ENCODE measurements at regions not wholly inside any gene's neighbourhood (a gene's known extent, or its start where the extent isn't known, plus 50 kb on each side); places are given as distances from the start of the nearest gene placed in this dataset.

DNA sequence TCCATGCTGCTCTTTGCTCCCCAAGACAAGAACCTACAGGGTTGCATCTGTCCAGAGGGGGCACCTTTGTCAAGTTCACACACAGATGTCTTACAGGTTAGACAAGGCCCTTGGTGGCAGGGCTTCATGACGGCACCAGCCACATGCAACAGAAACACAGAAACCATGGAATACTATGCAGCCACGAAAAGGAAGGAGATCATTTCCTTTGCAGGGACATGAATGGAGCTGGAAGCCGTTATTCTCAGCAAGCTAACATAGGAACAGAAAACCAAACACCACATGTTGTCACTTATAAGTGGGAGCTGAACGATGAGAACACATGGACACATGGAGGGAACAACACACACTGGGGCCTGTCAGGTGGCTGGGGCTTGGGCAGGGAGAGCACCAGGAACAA is 85.1 kb upstream of the NDP start:
- H3K4me3 ChIP-seq (ENCODE audit: control extremely low read depth in 1 of 5, extremely low read depth in 1 of 5, insufficient read depth in 1 of 5, low read depth in 2 of 5, low read length in 4 of 5): no peak overlapping the region
- H3K27ac ChIP-seq (ENCODE audit: low read length in 2 of 2): no peak overlapping the region
- no peaks in the 10 kb centered on the region for H3K79me2 ChIP-seq (ENCODE audit: control insufficient read depth, insufficient read depth, low read length)
- TF ChIP-seq, protein P1, sequence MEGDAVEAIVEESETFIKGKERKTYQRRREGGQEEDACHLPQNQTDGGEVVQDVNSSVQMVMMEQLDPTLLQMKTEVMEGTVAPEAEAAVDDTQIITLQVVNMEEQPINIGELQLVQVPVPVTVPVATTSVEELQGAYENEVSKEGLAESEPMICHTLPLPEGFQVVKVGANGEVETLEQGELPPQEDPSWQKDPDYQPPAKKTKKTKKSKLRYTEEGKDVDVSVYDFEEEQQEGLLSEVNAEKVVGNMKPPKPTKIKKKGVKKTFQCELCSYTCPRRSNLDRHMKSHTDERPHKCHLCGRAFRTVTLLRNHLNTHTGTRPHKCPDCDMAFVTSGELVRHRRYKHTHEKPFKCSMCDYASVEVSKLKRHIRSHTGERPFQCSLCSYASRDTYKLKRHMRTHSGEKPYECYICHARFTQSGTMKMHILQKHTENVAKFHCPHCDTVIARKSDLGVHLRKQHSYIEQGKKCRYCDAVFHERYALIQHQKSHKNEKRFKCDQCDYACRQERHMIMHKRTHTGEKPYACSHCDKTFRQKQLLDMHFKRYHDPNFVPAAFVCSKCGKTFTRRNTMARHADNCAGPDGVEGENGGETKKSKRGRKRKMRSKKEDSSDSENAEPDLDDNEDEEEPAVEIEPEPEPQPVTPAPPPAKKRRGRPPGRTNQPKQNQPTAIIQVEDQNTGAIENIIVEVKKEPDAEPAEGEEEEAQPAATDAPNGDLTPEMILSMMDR (IDR thresholded peaks at IDR 0.05): no peak
- TF ChIP-seq EZH2 (IDR thresholded peaks at IDR 0.05; ENCODE audit: borderline replicate concordance, insufficient read depth, low read depth, low read length, poor library complexity, severe bottlenecking): no peak
- no peaks in the 10 kb centered on the region for H4K20me1 ChIP-seq (ENCODE audit: control insufficient read depth, insufficient read depth, low read length, poor library complexity, severe bottlenecking)
- no peak overlapping the region for H2AFZ ChIP-seq (ENCODE audit: insufficient read depth, low read depth, low read length, poor library complexity, severe bottlenecking)
- Mint-ChIP-seq H3K4me3 (no peak overlapping the region), H3K9me3 (ENCODE audit: insufficient read depth) (no peaks in the 10 kb centered on the region), H3K27me3 (peaks cover 4% of the 10 kb centered on the region), H3K27ac (no peak overlapping the region), H3K4me1 (no peaks in the 10 kb centered on the region)
- DNase-seq (no peak), ATAC-seq (ENCODE audit: low read depth) (no peak)
- no peak overlapping the region for H3K9ac ChIP-seq (ENCODE audit: low read length)
- H3K4me2 ChIP-seq (replicated peaks; ENCODE audit: low read depth, low read length, poor library complexity, severe bottlenecking): no peak overlapping the region
- CTCF ChIA-PET: no interaction called here
- H3K36me3 ChIP-seq (replicated peaks in 1 of 2; ENCODE audit: control extremely low read depth in 1 of 2, control insufficient read depth in 1 of 2, extremely low read depth in 1 of 2, insufficient read depth in 2 of 2, low read length in 1 of 2): no peaks in the 10 kb centered on the region
- POLR2A ChIA-PET: no interaction called here
- no peaks in the 10 kb centered on the region for H3K9me3 ChIP-seq (ENCODE audit: control extremely low read depth in 1 of 3, control insufficient read depth in 2 of 3, insufficient read depth in 1 of 3, low read length in 2 of 3)
- intact Hi-C loops (cut with micrococcal nuclease): no loop called here
- WGBS (ENCODE audit: insufficient coverage): 80% methylated on average over 1 of the region's 4 CpGs
- no peaks in the 10 kb centered on the region for H3K27me3 ChIP-seq (replicated peaks in 1 of 4; ENCODE audit: control extremely low read depth in 1 of 4, control insufficient read depth in 3 of 4, insufficient read depth in 4 of 4, low read length in 3 of 4)
- no peaks in the 10 kb centered on the region for H3K4me1 ChIP-seq (ENCODE audit: control insufficient read depth in 2 of 2, insufficient read depth in 2 of 2, low read length in 2 of 2)

DNA sequence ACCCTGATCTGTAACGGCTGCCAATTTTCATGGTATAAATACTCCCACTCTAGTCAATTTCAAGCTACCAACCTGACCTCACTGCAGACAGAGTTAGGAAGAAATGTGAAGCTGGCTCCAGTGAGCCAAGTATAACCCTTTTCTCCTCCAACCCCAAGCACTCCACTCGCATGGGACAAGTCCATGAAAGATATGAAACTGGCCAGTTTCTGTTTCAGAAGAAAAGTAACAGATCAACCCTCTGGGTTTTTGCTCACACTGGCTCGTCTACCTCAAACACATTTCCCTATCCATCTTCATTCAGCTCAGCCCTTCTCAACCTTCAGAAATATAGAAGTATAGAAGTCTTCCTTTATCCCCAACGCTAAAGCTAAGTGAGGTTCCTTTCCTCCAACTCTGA is 82.4 kb upstream of the NDP start:
- Histone ChIP-seq H3K4me2 (replicated peaks; ENCODE audit: low read depth, low read length, poor library complexity, severe bottlenecking) (no peak overlapping the region), H3K27me3 (replicated peaks in 1 of 4; ENCODE audit: control extremely low read depth in 1 of 4, control insufficient read depth in 3 of 4, insufficient read depth in 4 of 4, low read length in 3 of 4) (no peaks in the 10 kb centered on the region), H3K4me1 (ENCODE audit: control insufficient read depth in 2 of 2, insufficient read depth in 2 of 2, low read length in 2 of 2) (no peaks in the 10 kb centered on the region), H3K36me3 (replicated peaks in 1 of 2; ENCODE audit: control extremely low read depth in 1 of 2, control insufficient read depth in 1 of 2, extremely low read depth in 1 of 2, insufficient read depth in 2 of 2, low read length in 1 of 2) (no peaks in the 10 kb centered on the region), H3K9me3 (ENCODE audit: control extremely low read depth in 1 of 3, control insufficient read depth in 2 of 3, insufficient read depth in 1 of 3, low read length in 2 of 3) (no peaks in the 10 kb centered on the region), H4K20me1 (ENCODE audit: control insufficient read depth, insufficient read depth, low read length, poor library complexity, severe bottlenecking) (no peaks in the 10 kb centered on the region), H3K27ac (ENCODE audit: low read length in 2 of 2) (no peak overlapping the region), H2AFZ (ENCODE audit: insufficient read depth, low read depth, low read length, poor library complexity, severe bottlenecking) (no peak overlapping the region), H3K79me2 (ENCODE audit: control insufficient read depth, insufficient read depth, low read length) (no peaks in the 10 kb centered on the region), H3K9ac (ENCODE audit: low read length) (no peak overlapping the region), H3K4me3 (ENCODE audit: control extremely low read depth in 1 of 5, extremely low read depth in 1 of 5, insufficient read depth in 1 of 5, low read depth in 2 of 5, low read length in 4 of 5) (no peak overlapping the region)
- DNase-seq: no peak
- no CpG with 5 or more reads among the region's 4 CpGs for WGBS (ENCODE audit: insufficient coverage)
- TF ChIP-seq, protein P1 (IDR thresholded peaks at IDR 0.05): no peak
- TF ChIP-seq EZH2 (IDR thresholded peaks at IDR 0.05; ENCODE audit: borderline replicate concordance, insufficient read depth, low read depth, low read length, poor library complexity, severe bottlenecking): no peak
- ChIA-PET CTCF (no interaction called here), POLR2A (no interaction called here)
- H3K27me3 Mint-ChIP-seq: peaks cover 9% of the 10 kb centered on the region
- H3K4me1 Mint-ChIP-seq: no peaks in the 10 kb centered on the region
- intact Hi-C loops (cut with micrococcal nuclease): no loop called here
- no peaks in the 10 kb centered on the region for H3K9me3 Mint-ChIP-seq (ENCODE audit: insufficient read depth)
- H3K4me3 Mint-ChIP-seq: no peak overlapping the region
- H3K27ac Mint-ChIP-seq: no peak overlapping the region
- ATAC-seq (ENCODE audit: low read depth): no peak
